H1 (cell line): ENCODE measurements at regions not wholly inside any gene's neighbourhood (a gene's known extent, or its start where the extent isn't known, plus 50 kb on each side); places are given as distances from the start of the nearest gene placed in this dataset.

Experiments
- CTCF ChIA-PET: fragments of 300-600 bp; sonication (Branson Sonifier 250); formaldehyde crosslinking; loops from one replicate; lab custom pipeline; 2021; ENCODE audit not compliant: partially characterized antibody; lab: Charles Lee
- POLR2A ChIA-PET: fragments of 300-600 bp; sonication (Branson Sonifier 250); formaldehyde crosslinking; loops from one replicate; lab custom pipeline; 2021; ENCODE audit warnings: inconsistent platforms; ENCODE audit not compliant: partially characterized antibody; lab: Charles Lee
- DNase-seq, 2 experiments: peaks; one replicate each; pipeline versions ENCODE4 v3.0.0 to v3.0.0-alpha.2; 2010 to 2022; ENCODE audit warnings: low spot score in 2 of 2, low read depth in 1 of 2, mixed read lengths in 1 of 2
- FAIRE-seq: peaks from 2 replicates; lab custom pipeline; 2011; peaks lifted over from hg19 to GRCh38; lab: Jason Lieb, UNC
- H2AFZ ChIP-seq: 2 replicates; pipeline ENCODE4 v1.8.1; 2012; ENCODE audit warnings: low read length, inconsistent platforms
- H2AK5ac ChIP-seq: 2 replicates; pipeline ENCODE4 v1.6.1; 2013; ENCODE audit warnings: low read depth, low read length
- H2BK120ac ChIP-seq: replicated peaks from 2 replicates; pipeline ENCODE3; 2013; ENCODE audit warnings: low read depth, low read length, inconsistent platforms
- H2BK12ac ChIP-seq: 2 replicates; pipeline ENCODE4 v1.6.1; 2013; ENCODE audit warnings: low read depth, low read length
- H2BK15ac ChIP-seq: 2 replicates; pipeline ENCODE4 v1.6.1; 2013; ENCODE audit warnings: low read length
- H2BK20ac ChIP-seq: 2 replicates; pipeline ENCODE4 v1.6.1; 2013; ENCODE audit warnings: low read length
- H2BK5ac ChIP-seq: 2 replicates; pipeline ENCODE4 v1.6.1; 2013; ENCODE audit warnings: low read depth, low read length
- H3K14ac ChIP-seq: 2 replicates; pipeline ENCODE4 v1.6.1; 2013; ENCODE audit warnings: inconsistent platforms; ENCODE audit not compliant: insufficient read length
- H3K18ac ChIP-seq: 2 replicates; pipeline ENCODE4 v1.6.1; 2013; ENCODE audit warnings: low read length; ENCODE audit errors: extremely low read depth
- H3K23ac ChIP-seq: 2 replicates; pipeline ENCODE4 v1.6.1; 2013; ENCODE audit warnings: inconsistent platforms; ENCODE audit not compliant: insufficient read length
- H3K23me2 ChIP-seq: 2 replicates; pipeline ENCODE4 v1.6.1; 2013; ENCODE audit warnings: low read depth, low read length
- H3K27ac ChIP-seq: 2 replicates; pipeline ENCODE4 v1.6.1; 2011; ENCODE audit warnings: low read depth, low read length, inconsistent platforms
- H3K27me3 ChIP-seq, 4 experiments: replicated peaks in 1 of 4; 1 replicate in 1 of 4; 2 replicates in 3 of 4; pipeline versions ENCODE4 v1.6.1 to v1.8.1; 2011 to 2013; ENCODE audit warnings: low read length in 3 of 4, mild to moderate bottlenecking in 3 of 4, inconsistent platforms in 2 of 4, mixed read lengths in 2 of 4, moderate library complexity in 1 of 4; ENCODE audit not compliant: control insufficient read depth in 3 of 4, insufficient read depth in 3 of 4; ENCODE audit errors: extremely low read depth in 1 of 4
- H3K36me3 ChIP-seq, 4 experiments: 2 replicates each; pipeline versions ENCODE4 v1.6.1 to v1.8.1; 2011 to 2013; ENCODE audit warnings: mild to moderate bottlenecking in 4 of 4, low read length in 3 of 4, moderate library complexity in 2 of 4, control low read depth in 1 of 4, inconsistent platforms in 1 of 4; ENCODE audit not compliant: insufficient read depth in 4 of 4, control insufficient read depth in 2 of 4
- H3K4ac ChIP-seq: replicated peaks from 2 replicates; pipeline ENCODE3; 2013; ENCODE audit warnings: low read length, low read depth, mixed read lengths, inconsistent platforms; ENCODE audit not compliant: insufficient read length
- H3K4me1 ChIP-seq, 4 experiments: replicated peaks in 1 of 4; 1 replicate in 1 of 4; 2 replicates in 3 of 4; pipeline versions ENCODE4 v1.6.1 to v1.8.1; 2011 to 2013; ENCODE audit warnings: low read length in 3 of 4, inconsistent platforms in 2 of 4, mixed read lengths in 1 of 4; ENCODE audit not compliant: insufficient read depth in 4 of 4, control insufficient read depth in 3 of 4
- H3K4me2 ChIP-seq, 2 experiments: 2 replicates each; pipeline versions ENCODE4 v1.6.1 to v1.8.1; 2011 to 2013; ENCODE audit warnings: low read depth in 2 of 2, low read length in 2 of 2, control low read depth in 1 of 2, inconsistent platforms in 1 of 2, mild to moderate bottlenecking in 1 of 2; ENCODE audit not compliant: insufficient read depth in 1 of 2
- H3K4me3 ChIP-seq, 4 experiments: fragments of 200-600, 300-600 bp in 1 of 4; sonication (generic), shearing (Covaris generic), sonication (Bioruptor Twin) in 1 of 4; 2 replicates each; pipeline versions ENCODE4 v1.5.1 to v1.8.1; 2011 to 2016; ENCODE audit warnings: low read length in 4 of 4, low read depth in 3 of 4, control low read depth in 2 of 4, inconsistent platforms in 2 of 4, mild to moderate bottlenecking in 2 of 4, mixed read lengths in 1 of 4, moderate library complexity in 1 of 4; ENCODE audit not compliant: insufficient read depth in 2 of 4; ENCODE audit errors: extremely low read depth in 1 of 4
- H3K56ac ChIP-seq: replicated peaks from 2 replicates; pipeline ENCODE3; 2013; ENCODE audit warnings: low read depth, mild to moderate bottlenecking, mixed read lengths, low read length, inconsistent platforms; ENCODE audit not compliant: insufficient read length
- H3K79me1 ChIP-seq: 2 replicates; pipeline ENCODE4 v1.6.1; 2013; ENCODE audit warnings: low read depth, low read length, control low read depth
- H3K79me2 ChIP-seq, 2 experiments: 2 replicates each; pipeline versions ENCODE4 v1.6.1 to v1.8.1; 2012 to 2013; ENCODE audit warnings: low read length in 2 of 2, mild to moderate bottlenecking in 2 of 2, inconsistent platforms in 1 of 2; ENCODE audit not compliant: insufficient read depth in 2 of 2, control insufficient read depth in 1 of 2
- H3K9ac ChIP-seq, 4 experiments: replicated peaks in 1 of 4; 1 replicate in 1 of 4; 2 replicates in 3 of 4; pipeline versions ENCODE4 v1.6.1 to v1.8.1; 2011 to 2013; ENCODE audit warnings: low read depth in 3 of 4, low read length in 3 of 4, control low read depth in 2 of 4, mild to moderate bottlenecking in 2 of 4, moderate library complexity in 2 of 4, inconsistent platforms in 1 of 4; ENCODE audit errors: extremely low read depth in 1 of 4
- H3K9me3 ChIP-seq, 2 experiments: 2 replicates each; pipeline versions ENCODE4 v1.6.1 to v1.8.1; 2012 to 2013; ENCODE audit warnings: mild to moderate bottlenecking in 2 of 2, moderate library complexity in 2 of 2, control low read depth in 1 of 2, inconsistent platforms in 1 of 2, low read depth in 1 of 2, low read length in 1 of 2, mixed read lengths in 1 of 2; ENCODE audit not compliant: insufficient read depth in 2 of 2
- H4K20me1 ChIP-seq, 2 experiments: replicated peaks in 1 of 2; 2 replicates each; pipeline versions ENCODE3 to v1.8.1; 2011 to 2013; ENCODE audit warnings: inconsistent platforms in 2 of 2, low read length in 2 of 2, mild to moderate bottlenecking in 1 of 2; ENCODE audit not compliant: insufficient read depth in 2 of 2, control insufficient read depth in 1 of 2
- H4K5ac ChIP-seq: 2 replicates; pipeline ENCODE4 v1.6.1; 2013; ENCODE audit warnings: low read length, low read depth, mixed read lengths, inconsistent platforms; ENCODE audit not compliant: insufficient read length
- H4K8ac ChIP-seq: 2 replicates; pipeline ENCODE4 v1.8.0; 2013; ENCODE audit warnings: mild to moderate bottlenecking, moderate library complexity, low read length, inconsistent platforms; ENCODE audit not compliant: insufficient read depth; ENCODE audit errors: extremely low read depth
- H4K91ac ChIP-seq: replicated peaks from 2 replicates; pipeline ENCODE3; 2013; ENCODE audit warnings: low read length, mixed read lengths, inconsistent platforms; ENCODE audit not compliant: insufficient read length
- ATF2 ChIP-seq: IDR thresholded peaks from 2 replicates; pipeline ENCODE4 v1.6.1; 2012; ENCODE audit warnings: low read length, inconsistent platforms
- BCL11A ChIP-seq, 2 experiments: IDR thresholded peaks; one replicate each; pipeline ENCODE4 v1.6.1; 2011; ENCODE audit warnings: low read depth in 2 of 2, low read length in 2 of 2, mild to moderate bottlenecking in 2 of 2
- CBX8 ChIP-seq: fragments of 300-800, 300-1000 bp; sonication (generic); IDR thresholded peaks from 2 replicates; pipeline ENCODE4 v1.7.1; 2016; ENCODE audit warnings: low read depth, low read length, borderline replicate concordance
- CTBP2 ChIP-seq: IDR thresholded peaks from 2 replicates; pipeline ENCODE4 v1.7.0; 2011; ENCODE audit warnings: borderline replicate concordance, mild to moderate bottlenecking, moderate library complexity, mixed read lengths, low read length; ENCODE audit not compliant: insufficient read depth, insufficient read length
- FOSL1 ChIP-seq: IDR thresholded peaks from 2 replicates; pipeline ENCODE4 v1.6.1; 2011; ENCODE audit warnings: mild to moderate bottlenecking, low read depth, low read length, moderate library complexity; ENCODE audit not compliant: insufficient read depth
- HDAC2 ChIP-seq, 2 experiments: fragments of 300-600 bp in 1 of 2; sonication (generic) in 1 of 2; IDR thresholded peaks; 2 replicates each; pipeline ENCODE4 v1.6.1; 2011 to 2012; ENCODE audit warnings: low read depth in 2 of 2, low read length in 2 of 2, mild to moderate bottlenecking in 2 of 2, moderate library complexity in 2 of 2, borderline replicate concordance in 1 of 2, inconsistent platforms in 1 of 2
- HDAC6 ChIP-seq: IDR thresholded peaks from one replicate; pipeline ENCODE4 v1.7.1; 2012; ENCODE audit warnings: low read depth, mild to moderate bottlenecking, inconsistent platforms, low read length, moderate library complexity
- POLR2AphosphoS5 ChIP-seq: IDR thresholded peaks from 2 replicates; pipeline ENCODE4 v1.6.1; 2011; ENCODE audit warnings: low read depth, low read length
- POU5F1 ChIP-seq: IDR thresholded peaks from 2 replicates; pipeline ENCODE4 v1.6.1; 2011; ENCODE audit warnings: low read depth, mild to moderate bottlenecking, low read length, moderate library complexity
- SAP30 ChIP-seq: fragments of 300-600 bp; sonication (generic); IDR thresholded peaks from 2 replicates; pipeline ENCODE4 v1.7.1; 2012; ENCODE audit warnings: low read length, moderate library complexity, mild to moderate bottlenecking, inconsistent platforms; ENCODE audit not compliant: insufficient read depth, insufficient replicate concordance
- SIN3A ChIP-seq, 2 experiments: IDR thresholded peaks in 1 of 2; conservative IDR thresholded peaks in 1 of 2; 2 replicates each; pipeline ENCODE4 v1.6.1; 2011 to 2012; ENCODE audit warnings: low read length in 2 of 2, improper control_type of control experiment in 1 of 2, low read depth in 1 of 2, mild to moderate bottlenecking in 1 of 2
- WGBS, 2 experiments: shearing (Covaris generic) in 1 of 2; methylation state at CpG; one replicate each; pipeline versions ENCODE4 v1.1.6 to v1.1.7; 2013 to 2015; ENCODE audit warnings: low lambda C conversion rate in 2 of 2, mixed read lengths in 2 of 2, inconsistent platforms in 1 of 2, low coverage in 1 of 2, missing lambda C conversion rate in 1 of 2; ENCODE audit not compliant: insufficient replicate concordance in 2 of 2, insufficient coverage in 1 of 2, insufficient read length in 1 of 2; ENCODE audit errors: extremely low coverage in 1 of 2, missing lambda C conversion rate in 1 of 2; 5-methylcytosine and 5-hydroxymethylcytosine counted together

GRCh38 chr18:78788161-78788560 lies 191.5 kb upstream of the SALL3 start:
- Histone ChIP-seq H2BK120ac (no peak overlapping the region), H3K4me2 (no peak overlapping the region), H3K56ac (no peak overlapping the region), H2AK5ac (no peak overlapping the region), H3K79me1 (no peaks in the 10 kb centered on the region), H2BK12ac (no peak overlapping the region), H3K27ac (no peak overlapping the region), H4K91ac (no peak overlapping the region), H3K14ac (no peak overlapping the region), H2BK20ac (no peak overlapping the region), H3K23me2 (no peaks in the 10 kb centered on the region), H3K23ac (no peak overlapping the region), H3K36me3 (no peaks in the 10 kb centered on the region), H4K8ac (no peak overlapping the region; the same call in 1 of the 2 replicates), H3K18ac (no peak overlapping the region), H2BK5ac (no peak overlapping the region), H3K9me3 (no peaks in the 10 kb centered on the region), H2AFZ (no peak overlapping the region), H3K79me2 (no peaks in the 10 kb centered on the region), H3K4me3 (no peak overlapping the region), H3K4ac (no peak overlapping the region), H3K27me3 (no peaks in the 10 kb centered on the region; a peak in 1 of 7 replicates), H4K5ac (no peak overlapping the region), H2BK15ac (no peak overlapping the region), H3K4me1 (no peaks in the 10 kb centered on the region), H4K20me1 (no peaks in the 10 kb centered on the region), H3K9ac (no peak overlapping the region)
- ChIA-PET CTCF (interaction anchor here (0.6 kb wide), 1 partner anchor 120 kb away, joined by 3 read pairs; no protein-coding TSS in a partner anchor), POLR2A (no interaction called here)
- WGBS, 2 experiments = 83% methylated on average over 11 of the region's 14 CpGs; no CpG with 5 or more reads in 1 of the 2 experiments
- FAIRE-seq (no peak), DNase-seq (no peak)
- TF ChIP-seq CBX8 (no peak), HDAC6 (no peak), BCL11A (IDR thresholded peaks at IDR 0.05; ENCODE audit: low read depth in 2 of 2, low read length in 2 of 2) (no peak), ATF2 (no peak), HDAC2 (IDR thresholded peaks at IDR 0.05; ENCODE audit: borderline replicate concordance in 1 of 2, low read depth in 2 of 2, low read length in 2 of 2) (no peak), CTBP2 (no peak), POU5F1 (no peak), FOSL1 (no peak), SAP30 (no peak), SIN3A (conservative IDR thresholded peaks at IDR 0.05 in 1 of 2, IDR thresholded peaks at IDR 0.05 in 1 of 2; ENCODE audit: low read depth in 1 of 2, low read length in 2 of 2) (no peak), POLR2AphosphoS5 (no peak)
